ENCODE measurements at regions not wholly inside any gene's neighbourhood (a gene's known extent, or its start where the extent isn't known, plus 50 kb on each side); places are given as distances from the start of the nearest gene placed in this dataset.

DNA sequence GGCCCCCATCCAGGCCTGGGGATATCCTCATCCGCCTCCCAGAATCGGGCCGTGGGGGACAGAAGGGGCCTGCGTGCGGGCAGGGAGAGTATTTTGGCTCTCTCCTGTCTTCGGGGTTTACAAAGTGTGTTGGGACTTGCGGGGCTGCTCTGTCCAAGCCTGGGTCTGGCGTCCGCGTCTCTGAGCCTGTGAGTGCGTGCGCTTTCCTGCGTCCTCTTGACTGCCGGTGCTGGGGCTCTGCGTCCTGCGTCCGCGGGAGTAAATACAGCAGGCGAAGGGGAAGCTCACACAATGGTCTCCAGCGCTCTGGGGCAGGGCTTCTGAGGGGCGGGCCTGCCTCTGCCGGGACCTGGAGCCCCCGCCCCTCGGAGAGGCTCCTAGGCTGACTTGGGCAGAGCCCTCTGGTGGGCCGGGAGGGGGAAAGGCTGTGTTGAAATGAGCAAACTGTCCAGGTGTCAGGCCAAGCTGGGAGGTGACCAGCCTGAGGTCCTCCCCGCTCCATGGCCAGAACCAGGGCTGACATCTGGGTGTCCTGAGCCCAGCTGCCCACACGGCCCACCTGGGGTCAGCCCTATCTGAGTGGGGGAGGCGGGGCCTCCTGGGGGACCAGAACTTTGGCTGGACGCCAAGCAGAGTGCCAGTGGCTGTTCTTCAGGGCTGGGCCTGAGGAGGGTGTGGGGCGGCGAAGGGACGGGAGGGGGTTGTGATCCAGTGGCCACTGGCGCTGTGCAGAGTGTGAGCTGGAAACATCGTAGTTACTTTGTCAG, 233.6 kb downstream of the SEC14L1 start (continued):
- TF ChIP-seq, protein P1, sequence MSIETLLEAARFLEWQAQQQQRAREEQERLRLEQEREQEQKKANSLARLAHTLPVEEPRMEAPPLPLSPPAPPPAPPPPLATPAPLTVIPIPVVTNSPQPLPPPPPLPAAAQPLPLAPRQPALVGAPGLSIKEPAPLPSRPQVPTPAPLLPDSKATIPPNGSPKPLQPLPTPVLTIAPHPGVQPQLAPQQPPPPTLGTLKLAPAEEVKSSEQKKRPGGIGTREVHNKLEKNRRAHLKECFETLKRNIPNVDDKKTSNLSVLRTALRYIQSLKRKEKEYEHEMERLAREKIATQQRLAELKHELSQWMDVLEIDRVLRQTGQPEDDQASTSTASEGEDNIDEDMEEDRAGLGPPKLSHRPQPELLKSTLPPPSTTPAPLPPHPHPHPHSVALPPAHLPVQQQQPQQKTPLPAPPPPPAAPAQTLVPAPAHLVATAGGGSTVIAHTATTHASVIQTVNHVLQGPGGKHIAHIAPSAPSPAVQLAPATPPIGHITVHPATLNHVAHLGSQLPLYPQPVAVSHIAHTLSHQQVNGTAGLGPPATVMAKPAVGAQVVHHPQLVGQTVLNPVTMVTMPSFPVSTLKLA (IDR thresholded peaks at IDR 0.05): 0 out of 2 replicates have a peak, but pooled peaks have one; percentile 44
- TF ChIP-seq LBX2 (CRISPR knock-in tag; IDR thresholded peaks at IDR 0.05; ENCODE audit: borderline replicate concordance) (0 out of 2 replicates have a peak, but pooled peaks have one; percentile 4), ATRX (CRISPR knock-in tag; IDR thresholded peaks at IDR 0.05; ENCODE audit: borderline replicate concordance) (no peak), ZSCAN22 (CRISPR knock-in tag; IDR thresholded peaks at IDR 0.05) (peak; percentile 56; the same call in 1 of the 2 replicates), ASH2L (IDR thresholded peaks at IDR 0.05; ENCODE audit: insufficient read length, low read depth, low read length) (peak; percentile 78), ZNF512 (CRISPR knock-in tag; IDR thresholded peaks at IDR 0.05) (no peak), ZNF335 (CRISPR knock-in tag; IDR thresholded peaks at IDR 0.05) (peak; percentile 81), ATF2 (CRISPR knock-in tag; IDR thresholded peaks at IDR 0.05) (peak; percentile 71; the same call in 1 of the 2 replicates), ZNF230 (CRISPR knock-in tag; IDR thresholded peaks at IDR 0.05) (peak; percentile 94; the same call in 1 of the 2 replicates), ZNF234 (CRISPR knock-in tag; conservative IDR thresholded peaks at IDR 0.05) (peak; percentile 90), MAX (IDR thresholded peaks at IDR 0.05) (peak; percentile 86), IRF2 (CRISPR knock-in tag; IDR thresholded peaks at IDR 0.05) (peak; percentile 86), ZSCAN29 (CRISPR knock-in tag; conservative IDR thresholded peaks at IDR 0.05) (peak; percentile 71; the same call in 1 of the 2 replicates), BATF2 (CRISPR knock-in tag; IDR thresholded peaks at IDR 0.05) (no peak; the same call in 1 of the 2 replicates), CBX2 (IDR thresholded peaks at IDR 0.05; ENCODE audit: low read depth, low read length) (no peak), CBX2 (CRISPR knock-in tag; IDR thresholded peaks at IDR 0.05; ENCODE audit: low read depth) (no peak), ZNF598 (CRISPR knock-in tag; IDR thresholded peaks at IDR 0.05; ENCODE audit: borderline replicate concordance) (peak; percentile 62; the same call in 1 of the 2 replicates), ZNF354B (CRISPR knock-in tag; IDR thresholded peaks at IDR 0.05) (no peak), HNF4A (CRISPR knock-in tag; IDR thresholded peaks at IDR 0.05) (peak; percentile 22)
- TF ChIP-seq, protein P2, sequence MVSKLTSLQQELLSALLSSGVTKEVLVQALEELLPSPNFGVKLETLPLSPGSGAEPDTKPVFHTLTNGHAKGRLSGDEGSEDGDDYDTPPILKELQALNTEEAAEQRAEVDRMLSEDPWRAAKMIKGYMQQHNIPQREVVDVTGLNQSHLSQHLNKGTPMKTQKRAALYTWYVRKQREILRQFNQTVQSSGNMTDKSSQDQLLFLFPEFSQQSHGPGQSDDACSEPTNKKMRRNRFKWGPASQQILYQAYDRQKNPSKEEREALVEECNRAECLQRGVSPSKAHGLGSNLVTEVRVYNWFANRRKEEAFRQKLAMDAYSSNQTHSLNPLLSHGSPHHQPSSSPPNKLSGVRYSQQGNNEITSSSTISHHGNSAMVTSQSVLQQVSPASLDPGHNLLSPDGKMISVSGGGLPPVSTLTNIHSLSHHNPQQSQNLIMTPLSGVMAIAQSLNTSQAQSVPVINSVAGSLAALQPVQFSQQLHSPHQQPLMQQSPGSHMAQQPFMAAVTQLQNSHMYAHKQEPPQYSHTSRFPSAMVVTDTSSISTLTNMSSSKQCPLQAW (CRISPR knock-in tag; IDR thresholded peaks at IDR 0.05): peak; percentile 91
- TF ChIP-seq, protein P3, sequence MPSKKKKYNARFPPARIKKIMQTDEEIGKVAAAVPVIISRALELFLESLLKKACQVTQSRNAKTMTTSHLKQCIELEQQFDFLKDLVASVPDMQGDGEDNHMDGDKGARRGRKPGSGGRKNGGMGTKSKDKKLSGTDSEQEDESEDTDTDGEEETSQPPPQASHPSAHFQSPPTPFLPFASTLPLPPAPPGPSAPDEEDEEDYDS (CRISPR knock-in tag; IDR thresholded peaks at IDR 0.05): peak; percentile 83

All from HepG2 (cell line).